SK-N-SH (cell line): ENCODE measurements at regions not wholly inside any gene's neighbourhood (a gene's known extent, or its start where the extent isn't known, plus 50 kb on each side); places are given as distances from the start of the nearest gene placed in this dataset.

Experiments
- CTCF ChIA-PET: fragments of 300-600, 350-600 bp; formaldehyde crosslinking; extraction: SDS; loops from one replicate; lab custom pipeline; 2021; lab: Yijun Ruan, JAX
- POLR2A ChIA-PET: fragments of 350-600 bp; sonication (Branson Sonifier 250); formaldehyde crosslinking; extraction: SDS; loops from one replicate; lab custom pipeline; 2020; ENCODE audit warnings: antibody characterized with exemption, inconsistent platforms; lab: Yijun Ruan, JAX
- DNase-seq: peaks from one replicate; pipeline ENCODE4 v3.0.0; 2012
- H2AFZ ChIP-seq: fragments of 200-600 bp; sonication (generic); 2 replicates; pipeline ENCODE4 v1.8.1; 2016; ENCODE audit warnings: antibody characterized with exemption, mild to moderate bottlenecking, low read depth
- H3F3A ChIP-seq: fragments of 200-600 bp; sonication (generic); replicated peaks from 2 replicates; pipeline ENCODE3; 2016; ENCODE audit warnings: antibody characterized with exemption, mild to moderate bottlenecking; ENCODE audit not compliant: insufficient read depth
- H3K27ac ChIP-seq, 2 experiments: fragments of 200-500 bp in 1 of 2; fragments of 200-600 bp in 1 of 2; sonication (Bioruptor generic) in 1 of 2; sonication (generic), shearing (Covaris generic) in 1 of 2; 2 replicates each; pipeline versions ENCODE4 v1.5.1 to v1.6.1; 2014 to 2016; ENCODE audit warnings: low read depth in 2 of 2, inconsistent platforms in 1 of 2, low read length in 1 of 2, mild to moderate bottlenecking in 1 of 2, mixed read lengths in 1 of 2
- H3K27me3 ChIP-seq: fragments of 200-600 bp; sonication (generic), shearing (Covaris generic); 2 replicates; pipeline ENCODE4 v1.6.1; 2016; ENCODE audit warnings: mixed run types; ENCODE audit not compliant: insufficient read depth
- H3K36me3 ChIP-seq, 2 experiments: fragments of 200-500 bp in 1 of 2; fragments of 200-600 bp in 1 of 2; sonication (Bioruptor generic) in 1 of 2; sonication (generic) in 1 of 2; replicated peaks in 1 of 2; 2 replicates each; pipeline versions ENCODE3 to v1.5.1; 2014 to 2016; ENCODE audit warnings: low read length in 1 of 2, mild to moderate bottlenecking in 1 of 2; ENCODE audit not compliant: insufficient read depth in 2 of 2, control insufficient read depth in 1 of 2
- H3K4me1 ChIP-seq, 2 experiments: fragments of 200-500 bp in 1 of 2; fragments of 200-600 bp in 1 of 2; sonication (Bioruptor generic) in 1 of 2; sonication (generic), shearing (Covaris generic) in 1 of 2; 2 replicates each; pipeline versions ENCODE4 v1.5.1 to v1.6.1; 2014 to 2016; ENCODE audit warnings: low read depth in 1 of 2, low read length in 1 of 2, mixed run types in 1 of 2; ENCODE audit not compliant: insufficient read depth in 2 of 2, control insufficient read depth in 1 of 2
- H3K4me2 ChIP-seq: fragments of 200-600 bp; sonication (generic), shearing (Covaris generic); 2 replicates; pipeline ENCODE4 v1.6.1; 2017; ENCODE audit warnings: mixed run types
- H3K4me3 ChIP-seq, 2 experiments: fragments of 200-500 bp in 1 of 2; fragments of 200-600 bp in 1 of 2; sonication (Bioruptor generic) in 1 of 2; sonication (generic), shearing (Covaris generic) in 1 of 2; 2 replicates each; pipeline versions ENCODE4 v1.5.1 to v1.8.1; 2014 to 2016; ENCODE audit warnings: low read depth in 2 of 2, inconsistent platforms in 1 of 2, low read length in 1 of 2, mild to moderate bottlenecking in 1 of 2, mixed read lengths in 1 of 2, moderate library complexity in 1 of 2
- H3K79me2 ChIP-seq: fragments of 200-600 bp; sonication (generic); 2 replicates; pipeline ENCODE4 v1.8.1; 2017; ENCODE audit warnings: mild to moderate bottlenecking; ENCODE audit not compliant: insufficient read depth
- H3K9ac ChIP-seq: fragments of 200-600 bp; sonication (generic); 2 replicates; pipeline ENCODE4 v1.6.1; 2017; ENCODE audit warnings: mixed run types
- H3K9me2 ChIP-seq: fragments of 200-600 bp; sonication (generic); 2 replicates; pipeline ENCODE4 v1.6.1; 2017; ENCODE audit warnings: mixed run types
- H3K9me3 ChIP-seq: fragments of 200-600 bp; sonication (generic); 2 replicates; pipeline ENCODE4 v1.6.1; 2017; ENCODE audit warnings: mixed run types, mild to moderate bottlenecking, moderate library complexity
- H4K20me1 ChIP-seq: fragments of 200-600 bp; sonication (generic); 2 replicates; pipeline ENCODE4 v1.6.1; 2017; ENCODE audit warnings: mild to moderate bottlenecking, mixed run types; ENCODE audit not compliant: insufficient read depth
- CHD2 ChIP-seq: fragments of 150-350 bp; IDR thresholded peaks from 2 replicates; pipeline ENCODE4 v1.6.1; 2018; ENCODE audit warnings: low read length; ENCODE audit not compliant: partially characterized antibody
- ELF1 ChIP-seq: IDR thresholded peaks from 2 replicates; pipeline ENCODE4 v1.4.0; 2012
- FOSL2 ChIP-seq: IDR thresholded peaks from 2 replicates; pipeline ENCODE4 v1.4.0; 2012; ENCODE audit warnings: low read depth, mild to moderate bottlenecking, moderate library complexity, borderline replicate concordance
- GABPA ChIP-seq: IDR thresholded peaks from 2 replicates; pipeline ENCODE4 v1.4.0; 2012; ENCODE audit warnings: low read depth, mild to moderate bottlenecking
- MEF2A ChIP-seq: IDR thresholded peaks from 2 replicates; pipeline ENCODE4 v1.4.0; 2012; ENCODE audit warnings: low read depth, borderline replicate concordance
- PBX3 ChIP-seq: IDR thresholded peaks from 2 replicates; pipeline ENCODE4; 2012
- POLR2AphosphoS5 ChIP-seq: IDR thresholded peaks from 2 replicates; pipeline ENCODE4 v1.6.1; 2012; ENCODE audit warnings: low read depth, low read length
- RCOR1 ChIP-seq: fragments of 150-350 bp; IDR thresholded peaks from 2 replicates; pipeline ENCODE4 v1.6.1; 2017; ENCODE audit warnings: antibody characterized with exemption, low read length
- RFX5 ChIP-seq: IDR thresholded peaks from 2 replicates; pipeline ENCODE4 v1.6.1; 2012; ENCODE audit warnings: mild to moderate bottlenecking, improper control_type of control experiment, low read length
- SMC3 ChIP-seq: IDR thresholded peaks from 2 replicates; pipeline ENCODE4 v1.6.1; 2012; ENCODE audit warnings: low read depth, low read length, improper control_type of control experiment
- TAF1 ChIP-seq: IDR thresholded peaks from 2 replicates; pipeline ENCODE4 v1.6.1; 2012; ENCODE audit warnings: low read depth, mild to moderate bottlenecking, low read length, moderate library complexity, borderline replicate concordance
- USF2 ChIP-seq: fragments of 150-350 bp; IDR thresholded peaks from 2 replicates; pipeline ENCODE4 v1.6.1; 2017; ENCODE audit warnings: antibody characterized with exemption, low read length, low read depth, borderline replicate concordance
- WGBS: methylation state at CpG from one replicate; pipeline ENCODE4 v1.1.6; 2017; ENCODE audit warnings: low lambda C conversion rate; 5-methylcytosine and 5-hydroxymethylcytosine counted together
- TF ChIP-seq, protein P1 (sequence below): IDR thresholded peaks from 2 replicates; pipeline ENCODE4 v1.4.0; 2012; ENCODE audit warnings: low read depth, borderline replicate concordance
- TF ChIP-seq, protein P2 (sequence below): IDR thresholded peaks from 2 replicates; pipeline ENCODE4 v1.4.0; 2012; ENCODE audit warnings: low read depth
- TF ChIP-seq, protein P3 (sequence below): fragments of 200-600 bp; sonication (generic); IDR thresholded peaks from 2 replicates; pipeline ENCODE4 v1.6.1; 2017; ENCODE audit warnings: antibody characterized with exemption, mild to moderate bottlenecking, moderate library complexity

GRCh38 chrX:124736553-124737270 lies 390.3 kb downstream of the SH2D1A start:
- Histone ChIP-seq H3K4me1 (no peaks in the 10 kb centered on the region), H3K27ac (no peak overlapping the region), H3K27me3 (no peaks in the 10 kb centered on the region), H3K4me3 (no peak overlapping the region), H3F3A (no peaks in the 10 kb centered on the region), H3K36me3 (no peaks in the 10 kb centered on the region), H3K9me2 (no peaks in the 10 kb centered on the region), H3K4me2 (no peak overlapping the region), H3K9me3 (no peaks in the 10 kb centered on the region), H2AFZ (no peak overlapping the region), H4K20me1 (no peaks in the 10 kb centered on the region), H3K9ac (no peak overlapping the region)
- CTCF ChIA-PET, result no interaction called here
- POLR2A ChIA-PET, result no interaction called here
- WGBS, result 37% methylated on average over 9 of the region's 9 CpGs
- no peak for DNase-seq
- no peak for TF ChIP-seq FOSL2
- TF ChIP-seq TAF1, result no peak
- no peak for TF ChIP-seq CHD2
- TF ChIP-seq SMC3, result no peak
- TF ChIP-seq PBX3, result no peak
- TF ChIP-seq GABPA, result no peak
- TF ChIP-seq, protein P1, sequence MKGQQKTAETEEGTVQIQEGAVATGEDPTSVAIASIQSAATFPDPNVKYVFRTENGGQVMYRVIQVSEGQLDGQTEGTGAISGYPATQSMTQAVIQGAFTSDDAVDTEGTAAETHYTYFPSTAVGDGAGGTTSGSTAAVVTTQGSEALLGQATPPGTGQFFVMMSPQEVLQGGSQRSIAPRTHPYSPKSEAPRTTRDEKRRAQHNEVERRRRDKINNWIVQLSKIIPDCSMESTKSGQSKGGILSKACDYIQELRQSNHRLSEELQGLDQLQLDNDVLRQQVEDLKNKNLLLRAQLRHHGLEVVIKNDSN, result no peak
- TF ChIP-seq MEF2A, result no peak
- TF ChIP-seq, protein P2, sequence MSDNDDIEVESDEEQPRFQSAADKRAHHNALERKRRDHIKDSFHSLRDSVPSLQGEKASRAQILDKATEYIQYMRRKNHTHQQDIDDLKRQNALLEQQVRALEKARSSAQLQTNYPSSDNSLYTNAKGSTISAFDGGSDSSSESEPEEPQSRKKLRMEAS, result no peak
- TF ChIP-seq RFX5, result no peak
- no peak for TF ChIP-seq POLR2AphosphoS5
- no peak for TF ChIP-seq USF2
- no peak for TF ChIP-seq RCOR1
- TF ChIP-seq, protein P3, sequence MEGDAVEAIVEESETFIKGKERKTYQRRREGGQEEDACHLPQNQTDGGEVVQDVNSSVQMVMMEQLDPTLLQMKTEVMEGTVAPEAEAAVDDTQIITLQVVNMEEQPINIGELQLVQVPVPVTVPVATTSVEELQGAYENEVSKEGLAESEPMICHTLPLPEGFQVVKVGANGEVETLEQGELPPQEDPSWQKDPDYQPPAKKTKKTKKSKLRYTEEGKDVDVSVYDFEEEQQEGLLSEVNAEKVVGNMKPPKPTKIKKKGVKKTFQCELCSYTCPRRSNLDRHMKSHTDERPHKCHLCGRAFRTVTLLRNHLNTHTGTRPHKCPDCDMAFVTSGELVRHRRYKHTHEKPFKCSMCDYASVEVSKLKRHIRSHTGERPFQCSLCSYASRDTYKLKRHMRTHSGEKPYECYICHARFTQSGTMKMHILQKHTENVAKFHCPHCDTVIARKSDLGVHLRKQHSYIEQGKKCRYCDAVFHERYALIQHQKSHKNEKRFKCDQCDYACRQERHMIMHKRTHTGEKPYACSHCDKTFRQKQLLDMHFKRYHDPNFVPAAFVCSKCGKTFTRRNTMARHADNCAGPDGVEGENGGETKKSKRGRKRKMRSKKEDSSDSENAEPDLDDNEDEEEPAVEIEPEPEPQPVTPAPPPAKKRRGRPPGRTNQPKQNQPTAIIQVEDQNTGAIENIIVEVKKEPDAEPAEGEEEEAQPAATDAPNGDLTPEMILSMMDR, result no peak
- no peak for TF ChIP-seq ELF1
- TF ChIP-seq, all 33 proteins: peak for 0
- H3K79me2 ChIP-seq, result no peaks in the 10 kb centered on the region
